OCI-LY7 (cell line): ENCODE measurements at regions not wholly inside any gene's neighbourhood (a gene's known extent, or its start where the extent isn't known, plus 50 kb on each side); places are given as distances from the start of the nearest gene placed in this dataset.

Source experiments
- CTCF ChIP-seq: fragments of 200-600 bp; sonication (generic); conservative IDR thresholded peaks from 2 replicates; pipeline ENCODE4 v1.5.1; 2014; ENCODE audit warnings: mild to moderate bottlenecking, antibody characterized with exemption, low read length, moderate library complexity, mixed read lengths
- EZH2phosphoT487 ChIP-seq: fragments of 200-600 bp; sonication (generic); IDR thresholded peaks from 2 replicates; pipeline ENCODE4 v1.6.1; 2018; ENCODE audit warnings: low read depth, borderline replicate concordance, mild to moderate bottlenecking, mixed run types, antibody characterized with exemption, low read length, moderate library complexity, mixed read lengths

- TF ChIP-seq CTCF (no peak), EZH2phosphoT487 (no peak)
These were observed 214.1 kb upstream of the ANKRD55 start for GRCh38 chr5:56447232-56447631.
